ENCODE measurements at regions not wholly inside any gene's neighbourhood (a gene's known extent, or its start where the extent isn't known, plus 50 kb on each side); places are given as distances from the start of the nearest gene placed in this dataset.

DNA sequence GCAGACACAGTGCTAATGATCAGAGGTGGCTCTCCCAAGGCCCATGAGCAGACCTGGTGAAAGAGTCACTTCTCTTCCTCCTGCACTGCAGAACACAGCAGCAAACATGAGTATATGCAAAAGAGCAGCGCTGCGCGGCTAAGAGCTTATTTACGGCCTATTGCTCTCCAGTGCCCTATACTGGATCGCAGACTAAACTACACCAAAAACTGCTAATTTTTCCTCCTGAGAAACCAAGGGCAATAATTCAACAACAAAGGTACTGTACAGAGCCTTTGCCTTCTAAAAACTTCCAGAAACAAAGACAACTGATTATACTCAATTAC, 702.5 kb downstream of the ARAP2 start:
- DNase-seq (ENCODE audit: low spot score), result no peak
- TF ChIP-seq, protein P1, sequence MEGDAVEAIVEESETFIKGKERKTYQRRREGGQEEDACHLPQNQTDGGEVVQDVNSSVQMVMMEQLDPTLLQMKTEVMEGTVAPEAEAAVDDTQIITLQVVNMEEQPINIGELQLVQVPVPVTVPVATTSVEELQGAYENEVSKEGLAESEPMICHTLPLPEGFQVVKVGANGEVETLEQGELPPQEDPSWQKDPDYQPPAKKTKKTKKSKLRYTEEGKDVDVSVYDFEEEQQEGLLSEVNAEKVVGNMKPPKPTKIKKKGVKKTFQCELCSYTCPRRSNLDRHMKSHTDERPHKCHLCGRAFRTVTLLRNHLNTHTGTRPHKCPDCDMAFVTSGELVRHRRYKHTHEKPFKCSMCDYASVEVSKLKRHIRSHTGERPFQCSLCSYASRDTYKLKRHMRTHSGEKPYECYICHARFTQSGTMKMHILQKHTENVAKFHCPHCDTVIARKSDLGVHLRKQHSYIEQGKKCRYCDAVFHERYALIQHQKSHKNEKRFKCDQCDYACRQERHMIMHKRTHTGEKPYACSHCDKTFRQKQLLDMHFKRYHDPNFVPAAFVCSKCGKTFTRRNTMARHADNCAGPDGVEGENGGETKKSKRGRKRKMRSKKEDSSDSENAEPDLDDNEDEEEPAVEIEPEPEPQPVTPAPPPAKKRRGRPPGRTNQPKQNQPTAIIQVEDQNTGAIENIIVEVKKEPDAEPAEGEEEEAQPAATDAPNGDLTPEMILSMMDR (IDR thresholded peaks at IDR 0.05), result no peak
- no peak overlapping the region for H3K4me3 ChIP-seq
- no peak overlapping the region for H3K27ac ChIP-seq

DNA sequence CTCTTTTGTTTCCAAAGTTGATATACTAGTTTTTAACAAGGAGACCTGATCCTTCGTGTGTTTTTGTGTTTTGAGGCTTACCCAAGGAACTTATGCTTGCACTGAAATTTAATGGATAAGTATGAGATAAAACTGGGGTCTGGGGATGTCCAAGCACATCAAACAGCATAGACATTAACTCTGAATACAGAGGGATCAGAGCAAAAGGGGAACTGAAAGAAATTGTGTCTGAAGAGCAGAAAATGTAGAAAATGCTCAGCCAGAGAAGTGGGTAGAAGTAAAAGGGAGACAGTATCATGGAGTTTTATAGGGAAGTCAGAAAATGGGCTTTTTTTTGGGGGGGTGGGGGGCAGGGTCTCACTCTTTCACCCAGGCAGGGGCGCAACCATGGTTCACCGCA, 695.4 kb downstream of the ARAP2 start:
- Histone ChIP-seq H3K4me3 (no peak overlapping the region), H3K27ac (no peak overlapping the region)
- no peak for DNase-seq (ENCODE audit: low spot score)
- TF ChIP-seq, protein P1 (IDR thresholded peaks at IDR 0.05), result no peak

DNA sequence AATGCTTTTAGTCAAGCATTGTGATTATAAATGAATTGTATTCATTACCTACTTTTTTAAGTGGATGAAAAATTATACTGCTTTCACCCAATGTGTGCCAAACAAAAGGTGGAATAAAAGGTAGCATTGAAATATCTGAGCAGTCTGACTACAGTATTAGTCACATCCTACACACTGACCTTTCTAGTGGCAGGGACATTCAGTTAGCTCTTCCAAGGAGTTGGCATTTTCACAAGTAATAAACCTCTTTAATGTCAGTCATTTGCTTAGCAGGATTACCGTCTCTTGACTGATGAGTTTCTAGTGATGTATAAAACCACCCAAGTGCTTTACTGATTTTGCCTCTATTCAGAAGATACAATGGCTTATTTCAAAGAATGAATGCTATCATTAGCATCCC, 687.9 kb downstream of the ARAP2 start:
- Histone ChIP-seq H3K27ac (no peak overlapping the region), H3K4me3 (no peak overlapping the region)
- TF ChIP-seq, protein P1 (IDR thresholded peaks at IDR 0.05), result no peak
- DNase-seq (ENCODE audit: low spot score), result no peak

DNA sequence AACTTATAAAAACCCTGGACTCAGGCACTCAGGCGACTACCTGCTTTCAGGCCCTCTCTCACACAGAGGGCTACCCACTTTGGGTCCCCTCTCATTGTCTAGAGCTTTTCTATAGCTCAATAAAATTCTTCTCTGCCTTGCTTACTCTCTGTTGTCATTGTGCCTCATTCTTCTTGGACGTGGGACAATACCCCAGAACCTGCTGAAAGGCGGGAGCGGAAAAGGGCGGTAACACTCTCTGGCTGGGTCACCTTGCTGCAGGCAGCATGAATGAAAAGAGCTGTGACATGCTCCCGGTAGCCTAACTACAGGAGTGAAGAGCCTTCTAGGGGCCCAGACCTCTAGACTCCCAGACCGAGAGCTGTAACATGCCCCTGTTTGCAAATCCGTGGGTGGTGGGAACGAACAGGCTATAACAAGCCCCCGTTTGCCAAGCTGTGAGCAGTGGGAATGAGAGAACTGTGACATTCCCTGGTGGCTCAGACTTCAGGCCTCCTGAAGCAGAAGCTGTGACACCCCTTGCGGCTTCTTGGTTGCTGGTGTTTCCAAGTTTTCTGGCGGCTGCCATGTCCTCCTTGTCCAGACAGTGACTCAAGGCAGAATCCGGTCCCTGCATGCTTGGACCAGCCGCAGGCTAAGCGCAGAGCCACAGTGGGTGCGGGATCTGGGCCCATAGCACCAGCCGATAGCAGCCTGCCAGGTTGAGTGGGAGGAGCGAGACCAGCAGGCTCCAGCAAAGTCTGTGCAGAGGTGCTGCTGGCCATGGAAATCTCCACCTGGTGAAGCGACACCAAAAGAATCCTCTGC, 684.6 kb downstream of the ARAP2 start:
- DNase-seq (ENCODE audit: low spot score), result peak; percentile 63
- Histone ChIP-seq H3K27ac (no peak overlapping the region), H3K4me3 (no peak overlapping the region)
- TF ChIP-seq, protein P1 (IDR thresholded peaks at IDR 0.05), result no peak

DNA sequence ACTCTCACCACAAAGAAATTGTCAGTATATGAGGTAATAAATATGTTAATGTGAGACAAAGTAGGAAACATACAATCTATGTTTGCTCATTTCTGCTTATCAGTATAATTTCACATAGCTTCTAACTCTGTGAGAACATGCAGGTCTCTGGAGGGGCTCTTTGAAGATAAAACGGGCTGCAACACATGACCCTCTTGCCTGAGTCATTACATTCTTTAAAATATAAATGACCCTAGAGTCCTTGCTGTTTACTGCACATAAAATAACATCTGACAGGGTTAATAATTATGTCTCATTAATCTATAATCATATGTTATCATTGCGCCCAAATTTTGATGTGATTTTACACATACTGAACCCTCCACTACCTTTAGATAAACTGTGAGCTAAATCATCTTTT, 681.5 kb downstream of the ARAP2 start:
- DNase-seq (ENCODE audit: low spot score), result no peak
- TF ChIP-seq, protein P1 (IDR thresholded peaks at IDR 0.05), result no peak
- Histone ChIP-seq H3K27ac (no peak overlapping the region), H3K4me3 (no peak overlapping the region)

DNA sequence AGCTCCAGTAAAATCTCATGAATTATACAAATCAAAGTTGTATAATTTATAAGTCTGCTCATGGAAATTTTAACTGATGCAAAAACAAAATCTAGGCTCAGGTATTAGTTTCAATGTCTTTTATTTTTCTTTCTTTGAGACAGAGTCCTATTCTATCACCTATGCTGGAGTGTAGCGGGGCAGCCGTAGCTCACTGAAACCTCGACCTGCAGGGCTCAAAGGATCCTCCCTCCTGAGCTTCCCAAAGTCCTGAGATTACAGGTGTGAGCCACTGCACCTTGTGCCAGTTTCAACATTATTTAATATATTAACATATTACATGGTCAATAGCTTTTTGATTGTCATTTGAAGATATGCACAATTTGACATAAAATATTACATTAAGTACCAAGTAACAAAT, 678.7 kb downstream of the ARAP2 start:
- Histone ChIP-seq H3K27ac (no peak overlapping the region), H3K4me3 (no peak overlapping the region)
- TF ChIP-seq, protein P1 (IDR thresholded peaks at IDR 0.05), result no peak
- no peak for DNase-seq (ENCODE audit: low spot score)

DNA sequence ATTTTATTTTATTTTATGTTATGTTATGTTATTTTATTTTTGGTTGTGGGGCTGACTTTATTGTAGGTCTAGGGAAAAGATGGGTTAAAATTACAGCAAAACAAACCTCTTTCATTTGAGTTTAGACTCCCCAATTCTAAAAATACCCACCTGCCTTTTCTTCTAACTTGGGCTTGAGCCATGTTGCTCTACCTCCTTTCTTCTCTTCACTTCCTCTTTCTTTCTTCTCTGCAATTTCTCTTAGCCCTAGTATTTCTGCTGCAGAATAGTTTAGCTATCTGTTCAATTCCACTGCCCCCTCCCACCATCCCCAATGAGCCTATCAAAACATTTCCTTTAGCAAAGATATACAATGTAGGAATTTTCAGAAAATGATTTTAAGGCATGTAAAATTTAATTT, 653.3 kb downstream of the ARAP2 start:
- no peak overlapping the region for H3K27ac ChIP-seq
- no peak for DNase-seq (ENCODE audit: low spot score)
- TF ChIP-seq, protein P1 (IDR thresholded peaks at IDR 0.05), result no peak
- H3K4me3 ChIP-seq, result no peak overlapping the region
